Activated CD8-positive, alpha-beta memory T cell treated with anti-CD3 and anti-CD28 coated beads, Interleukin-2, amount 50 U/mL, for 24 hours (primary cell): ENCODE measurements at regions not wholly inside any gene's neighbourhood (a gene's known extent, or its start where the extent isn't known, plus 50 kb on each side); places are given as distances from the start of the nearest gene placed in this dataset.

Experiments used
- DNase-seq: peaks from one replicate; pipeline ENCODE4 v3.0.0-alpha.2; 2020; ENCODE audit errors: extremely low read depth

DNA sequence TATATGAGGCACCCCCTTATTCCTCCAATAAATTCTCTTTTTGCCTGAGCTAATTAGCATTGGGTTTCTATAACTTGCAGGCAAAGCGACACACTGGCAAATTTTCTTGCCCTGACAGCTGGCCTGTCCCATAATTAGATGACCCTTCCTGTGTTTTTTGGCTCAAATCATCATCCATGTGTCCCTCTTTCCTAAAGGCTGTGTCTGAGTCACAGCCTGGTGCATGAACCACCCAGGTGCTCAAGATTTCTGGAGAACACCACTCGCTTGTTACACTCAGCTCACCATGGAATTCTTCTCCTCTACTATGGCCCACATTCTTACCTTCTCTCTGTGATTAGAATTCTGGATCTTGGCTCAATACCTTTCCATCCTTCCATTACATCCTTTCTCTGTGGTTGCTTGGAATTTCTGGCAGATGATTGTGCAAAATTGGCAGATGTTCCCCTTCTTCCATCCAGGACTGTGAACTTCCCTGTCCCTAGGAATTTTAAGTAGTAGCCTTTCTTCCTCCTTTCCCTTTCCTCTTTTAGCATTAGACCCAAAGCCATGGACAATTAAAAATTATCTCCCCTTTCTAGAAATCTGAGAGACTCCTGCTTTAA lies 116.0 kb upstream of the ANKRD1 start:
- DNase-seq, result no peak

DNA sequence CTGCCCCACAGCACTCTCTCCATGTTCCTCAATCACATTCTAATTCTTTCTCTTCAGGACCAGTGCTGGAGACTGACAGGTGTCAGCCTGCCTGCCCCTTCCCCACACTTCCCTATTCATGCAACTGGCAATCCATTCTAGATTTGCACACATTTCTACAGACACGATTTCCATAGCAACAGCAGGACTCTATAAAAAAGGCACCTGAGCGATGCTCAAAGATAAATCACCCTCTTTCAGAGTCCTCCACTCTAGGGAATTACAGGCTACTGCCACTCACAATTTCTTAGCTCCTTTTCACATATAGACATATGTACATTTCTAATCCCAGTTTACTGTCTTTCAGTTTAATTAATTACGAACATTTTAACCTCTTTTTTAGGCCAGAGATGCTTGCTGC lies 118.1 kb upstream of the ANKRD1 start:
- no peak for DNase-seq

DNA sequence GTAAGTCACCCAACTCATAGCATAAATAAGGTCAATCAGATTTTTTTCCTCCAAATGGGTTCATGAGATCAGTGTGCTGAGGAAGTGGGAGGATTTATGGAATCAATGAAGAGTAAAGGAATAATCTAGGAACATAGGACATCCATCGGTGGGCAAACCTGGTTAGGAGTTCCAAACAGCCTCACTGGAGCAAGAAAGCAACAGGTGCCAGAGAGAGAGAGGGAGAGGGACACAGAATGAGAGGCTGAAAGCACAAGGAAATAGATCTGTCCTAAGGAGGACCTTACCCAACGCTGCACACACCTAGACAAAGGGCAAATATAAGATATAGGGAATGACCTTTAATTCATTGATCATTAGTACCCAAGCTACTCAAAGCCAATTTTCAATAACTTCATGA lies 119.5 kb upstream of the ANKRD1 start:
- DNase-seq, result no peak

DNA sequence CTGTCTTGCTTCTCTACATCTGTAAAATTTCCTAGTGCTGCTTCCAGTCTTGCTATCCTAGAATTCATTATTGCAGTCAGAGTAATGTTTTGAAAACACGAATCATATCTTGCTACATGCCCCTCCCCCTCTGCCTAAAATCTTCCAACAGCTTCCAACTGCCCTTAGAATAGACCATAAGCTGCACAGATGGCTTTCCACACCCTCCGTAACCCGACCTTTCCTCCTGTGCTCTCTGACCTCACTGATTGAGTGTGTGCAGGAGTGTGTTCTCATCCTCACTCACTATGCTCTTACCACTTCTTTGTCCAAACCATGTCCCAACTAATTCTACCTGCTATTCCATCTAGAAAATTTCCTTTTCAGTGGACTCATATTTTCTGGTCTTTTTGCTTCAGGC lies 121.2 kb upstream of the ANKRD1 start:
- no peak for DNase-seq

DNA sequence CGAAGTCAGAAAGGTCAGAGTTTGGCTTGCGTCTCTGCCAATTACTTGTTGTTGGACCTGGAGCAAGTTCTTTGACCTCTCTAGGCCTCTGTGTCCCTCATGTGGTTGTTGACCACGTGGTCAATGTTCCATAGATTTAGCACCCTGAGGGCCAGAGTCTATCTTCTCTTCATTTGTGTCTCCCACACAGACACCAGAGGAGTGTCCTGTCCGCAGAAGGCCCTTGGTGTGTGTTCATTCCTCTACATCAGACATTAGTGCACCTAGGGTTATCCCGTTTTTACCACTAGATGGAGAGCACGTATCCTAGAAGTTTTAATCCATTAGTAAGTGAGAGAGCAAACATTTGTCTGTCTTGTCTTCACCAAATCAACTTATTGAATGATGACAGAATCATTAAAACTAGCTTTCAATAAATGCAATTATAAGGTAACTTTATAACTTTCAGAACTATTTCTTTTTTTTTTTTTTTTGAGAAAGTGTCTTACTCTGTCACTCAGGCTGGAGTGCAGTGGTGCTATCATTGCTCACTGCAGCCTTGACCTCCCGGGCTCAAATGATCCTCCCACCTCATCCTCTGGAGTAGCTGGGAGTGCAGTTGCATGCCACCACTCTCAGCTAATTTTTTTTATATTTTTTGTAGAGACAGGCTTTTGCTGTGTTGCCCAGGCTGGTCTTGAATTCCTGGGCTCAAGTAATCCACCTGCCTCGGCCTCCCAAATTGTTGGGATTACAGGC lies 122.5 kb upstream of the ANKRD1 start:
- no peak for DNase-seq

DNA sequence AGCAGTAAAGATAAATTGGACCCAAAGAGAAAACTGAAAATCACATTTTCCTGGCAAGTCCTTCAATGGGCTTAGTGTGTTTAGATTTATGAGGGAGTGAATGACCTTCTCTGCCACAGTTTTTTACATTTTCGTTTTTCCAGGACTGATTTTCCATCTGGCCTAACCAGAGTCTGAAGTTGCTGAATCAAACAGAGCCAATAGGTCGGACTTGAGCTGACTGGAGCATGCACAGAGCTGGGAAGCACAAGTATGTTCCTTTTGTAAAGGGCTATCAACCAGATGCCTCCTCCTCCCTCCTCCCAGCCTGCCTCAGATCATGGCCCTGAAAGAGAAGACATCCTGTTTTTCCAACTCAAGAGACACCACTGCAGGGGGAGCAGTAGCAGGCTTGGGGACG lies 126.0 kb upstream of the ANKRD1 start:
- no peak for DNase-seq

DNA sequence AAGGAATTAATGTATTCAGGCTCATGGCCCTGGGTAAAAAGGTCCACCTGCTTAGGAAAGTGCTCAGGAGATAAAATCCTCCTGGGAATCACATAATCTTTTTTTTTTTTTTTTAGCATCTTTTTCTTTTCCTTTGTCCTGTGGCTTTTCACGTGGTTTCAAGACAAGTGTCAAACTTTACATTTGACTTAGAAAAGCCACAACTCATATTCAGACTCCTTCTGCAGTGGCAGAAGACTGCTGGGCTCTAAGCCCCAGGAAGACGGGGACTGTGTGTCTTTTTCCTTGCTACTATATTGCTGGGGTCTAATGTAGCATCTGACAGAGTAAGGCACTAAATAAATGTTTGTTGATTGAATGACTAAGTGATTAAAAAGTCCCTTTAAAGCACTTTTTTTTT lies 127.5 kb upstream of the ANKRD1 start:
- DNase-seq, result no peak

DNA sequence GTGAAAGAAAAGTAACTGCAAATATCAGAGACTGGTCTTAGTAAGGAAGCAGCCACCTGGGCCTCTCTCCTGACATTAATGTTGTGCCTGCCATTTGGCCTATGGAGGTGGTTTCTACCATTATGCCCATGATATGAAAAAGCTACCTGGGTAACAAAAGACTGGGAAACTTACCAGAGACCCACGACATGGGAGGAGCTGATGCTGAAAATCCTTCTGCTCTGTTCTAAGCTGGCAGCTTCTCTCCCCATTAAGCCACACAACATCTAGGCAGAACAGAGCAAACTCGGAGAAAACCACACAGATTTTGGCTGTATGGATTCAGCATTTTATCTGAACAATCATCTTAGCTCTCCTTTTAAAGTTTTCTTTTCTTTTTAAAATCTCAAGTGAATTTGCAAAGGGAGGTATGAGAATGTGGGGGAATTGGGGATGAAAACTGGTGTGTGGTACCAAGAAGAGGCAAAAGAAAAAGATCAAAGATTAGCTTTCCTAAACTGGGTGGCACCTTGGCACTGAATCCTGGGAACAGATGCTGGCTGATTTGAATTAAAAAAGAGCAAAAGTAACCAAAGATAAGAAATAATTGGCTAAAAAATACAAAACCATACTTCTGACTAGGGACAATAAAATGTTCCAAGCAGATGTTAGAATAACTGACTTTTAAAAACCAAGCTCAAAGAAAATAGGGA lies 128.6 kb upstream of the ANKRD1 start:
- no peak for DNase-seq

DNA sequence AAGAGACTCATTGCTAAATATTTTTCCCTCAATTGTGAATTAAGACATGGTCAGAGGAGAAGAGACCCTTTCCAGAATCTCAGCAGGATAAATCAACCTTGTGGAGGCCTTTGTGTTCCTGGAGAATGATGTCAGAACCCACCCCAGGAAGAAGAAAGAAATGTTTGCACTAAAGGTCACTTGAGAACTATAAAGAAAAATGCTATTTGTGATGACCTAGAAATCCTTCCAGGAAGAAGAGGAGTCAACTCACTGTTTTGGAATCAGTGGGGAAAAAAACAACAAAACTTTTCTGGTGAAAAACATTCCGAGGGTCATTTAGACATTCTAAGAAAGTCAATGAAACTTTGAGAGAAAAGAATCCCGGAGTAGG lies 129.1 kb upstream of the ANKRD1 start:
- DNase-seq, result no peak

DNA sequence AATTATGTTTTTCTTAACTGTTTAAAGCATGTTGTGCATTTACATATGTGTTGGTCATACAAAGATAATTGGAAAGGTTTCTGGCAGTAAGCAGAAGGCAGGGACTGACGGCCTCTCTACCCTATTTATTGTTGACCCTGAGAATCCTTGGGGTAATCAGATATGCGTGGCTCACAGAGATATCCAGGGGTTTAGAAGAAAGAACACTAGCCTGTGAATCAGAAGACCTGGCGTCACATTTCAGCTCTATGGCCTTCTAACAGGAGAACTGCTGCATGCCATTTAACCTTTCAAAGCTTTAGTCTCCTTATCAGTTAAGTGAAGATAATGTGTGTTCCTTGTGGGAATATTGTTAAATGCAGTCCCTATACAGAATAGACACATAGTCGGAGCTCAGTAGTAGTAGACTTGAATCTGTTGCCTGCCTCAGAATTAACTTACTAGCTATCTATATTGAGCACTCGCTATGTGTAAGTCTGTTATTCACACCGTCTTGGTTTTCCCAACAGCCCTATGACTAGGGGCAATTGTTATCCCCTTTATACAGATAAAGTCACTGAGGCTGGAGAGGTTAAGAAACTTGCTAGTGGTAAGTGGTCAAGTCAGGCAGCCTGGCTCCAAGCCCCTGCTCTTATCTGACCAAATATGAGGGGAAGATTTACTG lies 129.6 kb upstream of the ANKRD1 start:
- DNase-seq, result no peak

DNA sequence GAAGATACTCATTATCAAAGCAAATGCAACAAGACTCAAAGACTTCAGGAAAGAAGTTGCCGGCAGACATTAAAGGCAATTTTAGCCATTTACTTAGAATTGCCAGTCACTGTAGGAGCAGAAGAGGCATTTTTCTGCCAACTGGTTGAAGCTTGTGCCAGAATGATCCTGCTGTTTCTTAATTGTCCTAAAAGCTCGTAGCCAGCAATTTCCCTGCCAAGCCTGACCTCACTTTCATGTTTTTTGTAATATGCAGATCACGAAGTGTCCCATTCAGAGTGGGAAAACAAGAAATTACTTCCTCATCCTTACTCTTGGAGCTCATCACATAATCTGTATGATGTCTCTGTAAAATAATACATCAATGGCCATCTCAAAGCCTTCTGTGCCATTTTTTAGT lies 130.9 kb upstream of the ANKRD1 start:
- DNase-seq, result no peak

DNA sequence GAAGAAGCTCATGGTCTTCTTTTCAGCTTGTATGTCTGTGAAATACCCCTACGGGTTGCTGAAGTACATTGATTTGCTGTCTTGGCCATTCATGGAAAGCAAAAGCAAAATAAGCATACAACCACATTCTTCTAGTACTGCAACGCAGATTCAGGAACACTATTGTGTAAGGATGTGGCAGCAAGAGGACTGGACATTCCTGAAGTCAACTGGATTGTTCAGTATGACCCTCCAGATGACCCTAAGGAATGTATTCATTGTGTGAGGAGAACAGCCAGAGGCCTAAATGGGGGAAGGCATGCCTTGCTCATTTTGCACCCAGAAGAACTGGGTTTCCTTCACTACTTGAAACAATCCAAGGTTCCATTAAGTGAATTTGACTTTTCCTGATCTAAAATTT lies 133.4 kb upstream of the ANKRD1 start:
- no peak for DNase-seq

DNA sequence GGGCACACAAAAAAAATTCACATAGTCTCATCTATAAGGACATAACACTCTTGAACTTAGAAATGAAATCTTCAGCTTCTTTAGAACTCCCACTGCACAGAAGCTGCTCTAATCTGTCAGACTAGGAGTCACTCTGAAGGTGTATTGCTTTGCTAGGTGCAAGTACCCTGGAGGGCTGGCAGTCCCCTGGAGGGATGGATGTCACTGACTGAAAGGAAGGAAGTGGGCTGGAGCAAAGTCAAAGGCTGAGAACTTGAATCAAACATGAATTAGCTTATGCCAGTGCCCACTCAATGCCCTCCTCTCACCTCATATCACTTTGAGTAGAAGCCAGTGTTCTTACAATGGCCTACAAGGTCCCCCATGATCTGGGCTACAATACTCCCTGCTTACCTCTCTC lies 140.3 kb upstream of the ANKRD1 start:
- no peak for DNase-seq

DNA sequence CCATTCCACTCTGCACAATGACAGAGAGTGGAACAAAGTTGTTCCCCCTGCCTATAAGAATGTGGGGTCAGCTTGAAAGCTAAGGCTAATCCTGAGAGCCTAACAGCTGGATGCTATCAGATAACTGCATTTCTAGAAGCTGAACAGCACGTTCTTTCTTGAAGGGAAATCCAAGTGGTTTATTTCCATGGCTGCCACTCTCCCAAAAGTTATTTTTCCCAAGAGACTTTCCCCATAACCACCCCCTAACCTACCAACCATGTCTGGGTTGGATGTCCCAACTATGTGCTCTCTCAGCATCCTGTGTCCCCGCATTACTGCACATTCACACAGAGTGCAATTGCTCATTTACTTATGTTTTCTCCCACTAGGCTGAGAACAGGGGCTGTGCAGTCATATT lies 140.7 kb upstream of the ANKRD1 start:
- no peak for DNase-seq

DNA sequence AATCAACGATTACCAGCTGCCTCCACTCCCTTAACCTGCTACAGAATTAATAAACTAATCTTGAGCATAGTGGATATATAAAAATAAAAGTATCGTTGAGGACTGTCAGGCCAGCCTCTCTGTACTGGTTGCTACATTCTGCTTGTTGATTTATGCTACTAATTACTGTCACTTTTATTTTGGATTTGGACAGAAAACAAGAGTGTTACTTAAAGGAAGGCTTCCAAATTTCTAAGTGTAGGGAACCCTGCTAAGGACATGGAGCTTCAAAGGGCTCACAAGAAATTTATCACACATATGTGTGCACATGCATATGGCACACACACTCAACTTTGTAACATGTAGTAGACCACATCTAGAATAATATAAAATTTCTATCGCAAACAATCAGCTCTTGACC lies 141.2 kb upstream of the ANKRD1 start:
- DNase-seq, result no peak

DNA sequence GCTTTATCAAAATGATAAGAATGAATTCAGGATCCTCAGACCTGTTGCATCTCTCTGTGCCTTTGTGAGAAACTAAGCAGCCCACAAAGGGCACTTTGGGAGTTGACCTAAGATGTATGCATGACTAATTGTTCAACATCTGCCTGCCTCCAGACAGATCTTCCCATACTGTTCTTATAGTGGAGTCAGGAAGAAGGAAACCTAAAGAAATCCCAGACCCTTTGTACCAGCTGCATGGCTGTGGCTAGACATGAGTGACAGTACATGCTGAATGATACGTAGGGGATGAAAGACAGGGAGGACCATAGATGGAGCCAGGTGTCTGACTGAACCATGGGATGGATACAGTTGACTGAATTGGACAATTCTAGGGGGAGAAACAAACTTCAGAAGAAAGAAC lies 148.7 kb upstream of the PCGF5 start:
- no peak for DNase-seq

DNA sequence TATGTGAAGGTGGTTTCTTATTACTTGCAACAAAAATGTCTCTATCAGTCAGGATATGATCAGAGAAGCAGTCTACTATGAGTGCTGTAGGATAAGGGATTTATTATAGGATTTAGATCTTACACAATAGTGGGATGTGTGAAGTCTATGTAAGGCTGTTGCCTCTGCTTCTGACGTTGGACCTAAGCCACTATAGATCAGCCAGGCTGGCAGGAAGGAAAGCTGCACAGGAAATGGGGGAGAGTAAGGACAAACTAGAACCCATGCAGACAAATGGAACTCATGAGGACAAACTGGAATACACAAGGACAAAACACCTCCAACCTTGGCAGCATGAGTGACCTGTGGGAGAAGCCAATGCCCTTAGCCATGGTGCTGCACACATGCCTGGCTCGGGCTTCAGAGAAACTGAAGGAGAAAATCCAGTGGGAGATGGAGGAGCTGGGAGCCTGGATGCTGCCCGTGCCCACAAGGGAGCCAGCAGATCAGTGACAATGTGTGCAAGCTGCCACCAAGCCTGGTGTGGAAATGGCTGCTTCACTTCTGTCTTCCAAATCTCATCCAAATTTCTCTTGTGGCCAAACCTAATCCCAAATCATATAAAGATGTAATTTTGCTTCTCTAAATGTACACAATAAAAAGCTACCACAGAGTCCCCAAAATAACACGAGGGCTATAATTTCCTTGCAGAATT lies 147.0 kb upstream of the PCGF5 start:
- no peak for DNase-seq

DNA sequence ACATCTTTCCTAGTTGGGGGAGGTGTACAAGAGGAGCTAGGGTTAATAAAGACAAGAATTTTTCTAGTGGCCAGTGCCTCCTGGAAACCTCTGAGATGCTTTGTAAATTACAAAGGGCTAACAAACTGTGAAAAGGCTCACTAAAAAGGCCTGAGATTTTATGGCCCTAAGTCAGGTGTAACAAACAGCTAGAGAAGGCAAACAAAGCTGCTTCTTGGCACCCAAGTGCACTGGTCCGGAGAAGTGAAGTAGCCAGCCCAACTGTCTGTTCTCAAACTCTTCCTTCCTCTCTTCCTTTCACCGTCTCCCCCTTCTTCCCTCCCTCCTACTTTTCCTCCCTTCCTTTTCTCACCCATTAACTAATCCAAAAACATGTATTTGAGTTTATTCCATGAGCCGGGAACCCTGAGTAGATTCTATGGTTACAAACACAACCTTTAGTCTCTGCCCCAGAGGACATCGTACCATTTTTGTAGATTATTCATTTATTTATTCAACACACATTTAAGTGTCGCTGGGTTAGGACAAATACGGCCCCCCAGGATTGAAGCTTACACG lies 143.4 kb upstream of the PCGF5 start:
- DNase-seq, result no peak

DNA sequence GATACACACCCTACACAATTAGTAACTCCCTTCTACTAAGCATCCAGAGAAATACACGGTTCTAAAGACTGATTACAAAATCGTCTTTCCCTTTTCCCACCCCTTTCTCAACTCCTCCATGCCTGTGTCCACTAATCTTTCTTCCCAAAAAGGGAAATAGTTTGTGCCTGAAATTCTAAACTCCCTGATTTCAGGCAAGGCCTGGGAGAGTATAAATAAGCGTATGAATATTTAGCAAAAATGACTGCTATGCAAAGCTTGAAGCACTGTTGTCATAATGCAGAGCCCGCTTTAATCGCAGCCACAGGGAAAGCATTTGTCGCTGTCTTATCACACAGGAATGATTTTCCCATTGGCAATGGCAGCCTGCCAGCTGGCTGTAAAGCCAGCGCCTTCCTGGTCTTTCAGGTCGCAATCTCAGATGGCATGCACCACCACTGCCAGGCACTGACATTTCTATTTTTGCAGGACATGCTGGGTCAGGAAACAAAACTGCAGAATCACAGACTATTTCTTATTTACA lies 142.9 kb upstream of the PCGF5 start:
- DNase-seq, result no peak

DNA sequence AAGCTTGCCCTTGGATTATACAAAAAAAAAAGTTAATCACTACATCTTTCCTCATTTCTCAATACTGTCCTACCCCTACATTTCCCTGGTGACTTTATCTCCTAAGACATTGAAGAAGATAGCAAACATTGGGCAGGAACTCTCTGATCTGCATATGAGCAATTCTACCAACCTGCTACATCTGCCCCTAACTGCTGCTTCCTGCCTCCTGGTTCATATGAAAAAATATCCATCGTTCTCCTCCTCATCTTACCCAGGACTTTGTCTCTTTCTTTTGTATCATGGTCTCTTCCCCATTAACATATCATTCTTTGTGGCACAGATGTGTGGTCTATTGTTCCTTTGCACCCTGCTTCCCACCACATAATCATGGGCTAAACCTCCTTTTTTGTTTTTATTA lies 139.7 kb upstream of the PCGF5 start:
- DNase-seq, result no peak

DNA sequence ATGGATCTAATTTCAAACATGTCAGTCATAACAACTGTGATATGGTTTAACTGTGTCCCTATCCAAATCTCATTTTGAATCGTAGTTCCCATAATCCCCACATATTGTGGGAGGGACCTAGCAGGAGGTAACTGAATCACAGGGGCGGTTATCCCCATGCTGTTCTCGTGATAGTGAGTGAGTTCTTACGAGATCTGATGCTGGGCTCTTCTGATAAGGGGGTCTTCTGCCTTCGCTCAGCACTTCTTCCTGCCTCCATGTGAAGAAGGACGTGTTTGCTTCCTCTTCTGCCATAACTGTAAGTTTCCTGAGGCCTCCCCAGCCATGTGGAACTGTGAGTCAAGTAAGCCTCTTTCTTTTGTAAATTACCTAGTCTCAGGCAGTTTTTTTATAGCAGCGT lies 138.0 kb upstream of the PCGF5 start:
- no peak for DNase-seq
